Lower lobe of right lung (tissue), 2 donors: ENCODE measurements at regions not wholly inside any gene's neighbourhood (a gene's known extent, or its start where the extent isn't known, plus 50 kb on each side); places are given as distances from the start of the nearest gene placed in this dataset.

ENCODE experiments used
- ATAC-seq, 2 donors: fragments of 200-7000 bp; cut with Tn5 transposase; one replicate each; pipeline ENCODE4 v1.9.1; 2020 to 2022; ENCODE audit warnings: mild to moderate bottlenecking in 2 of 2, moderate library complexity in 2 of 2
- DNase-seq: peaks from one replicate; pipeline ENCODE4 v3.0.0-alpha.2; 2020
- H3K27ac ChIP-seq: fragments of 200-600 bp; one replicate; pipeline ENCODE4 v1.8.0; 2022
- H3K27me3 ChIP-seq: fragments of 200-600 bp; one replicate; pipeline ENCODE4 v1.8.0; 2022; ENCODE audit warnings: low read depth
- H3K36me3 ChIP-seq: fragments of 200-600 bp; one replicate; pipeline ENCODE4 v1.8.0; 2022; ENCODE audit warnings: mild to moderate bottlenecking
- H3K4me1 ChIP-seq: fragments of 200-600 bp; one replicate; pipeline ENCODE4 v1.8.0; 2022
- H3K4me3 ChIP-seq: fragments of 200-600 bp; one replicate; pipeline ENCODE4 v1.8.0; 2022; ENCODE audit warnings: mild to moderate bottlenecking
- H3K9me3 ChIP-seq: fragments of 200-600 bp; one replicate; pipeline ENCODE4 v1.8.0; 2022
- CTCF ChIP-seq: fragments of 200-600 bp; IDR thresholded peaks from one replicate; pipeline ENCODE4 v1.8.0; 2022; ENCODE audit warnings: antibody characterized with exemption, mild to moderate bottlenecking
- intact Hi-C: fragments of 100-400 bp; cut with DNase I; formaldehyde crosslinking; loops from one replicate; pipeline ENCODE4 v1.11.0; 2022
- donor health status: DM: no; HTN: yes; CAD: no; lungs with severe emphysema.

- no peak for TF ChIP-seq CTCF
- intact Hi-C loops: no loop called here
- Histone ChIP-seq H3K9me3 (peaks cover 8% of the 10 kb centered on the region), H3K36me3 (no peaks in the 10 kb centered on the region), H3K4me1 (no peaks in the 10 kb centered on the region), H3K27me3 (no peaks in the 10 kb centered on the region), H3K27ac (no peak overlapping the region), H3K4me3 (no peak overlapping the region)
- ATAC-seq (no peak), DNase-seq (no peak)
Observed at GRCh38 chr3:139745831-139746230, 68.1 kb upstream of the NMNAT3 start.

- no peak overlapping the region for H3K4me3 ChIP-seq
- DNase-seq: no peak
- no peaks in the 10 kb centered on the region for H3K27me3 ChIP-seq
- no peak overlapping the region for H3K27ac ChIP-seq
- no peaks in the 10 kb centered on the region for H3K9me3 ChIP-seq
- intact Hi-C loops: no loop called here
- H3K36me3 ChIP-seq: no peaks in the 10 kb centered on the region
- no peaks in the 10 kb centered on the region for H3K4me1 ChIP-seq
- TF ChIP-seq CTCF: no peak
- no peak for ATAC-seq
Observed at GRCh38 chr3:139738697-139739096, 60.9 kb upstream of the NMNAT3 start.

DNA sequence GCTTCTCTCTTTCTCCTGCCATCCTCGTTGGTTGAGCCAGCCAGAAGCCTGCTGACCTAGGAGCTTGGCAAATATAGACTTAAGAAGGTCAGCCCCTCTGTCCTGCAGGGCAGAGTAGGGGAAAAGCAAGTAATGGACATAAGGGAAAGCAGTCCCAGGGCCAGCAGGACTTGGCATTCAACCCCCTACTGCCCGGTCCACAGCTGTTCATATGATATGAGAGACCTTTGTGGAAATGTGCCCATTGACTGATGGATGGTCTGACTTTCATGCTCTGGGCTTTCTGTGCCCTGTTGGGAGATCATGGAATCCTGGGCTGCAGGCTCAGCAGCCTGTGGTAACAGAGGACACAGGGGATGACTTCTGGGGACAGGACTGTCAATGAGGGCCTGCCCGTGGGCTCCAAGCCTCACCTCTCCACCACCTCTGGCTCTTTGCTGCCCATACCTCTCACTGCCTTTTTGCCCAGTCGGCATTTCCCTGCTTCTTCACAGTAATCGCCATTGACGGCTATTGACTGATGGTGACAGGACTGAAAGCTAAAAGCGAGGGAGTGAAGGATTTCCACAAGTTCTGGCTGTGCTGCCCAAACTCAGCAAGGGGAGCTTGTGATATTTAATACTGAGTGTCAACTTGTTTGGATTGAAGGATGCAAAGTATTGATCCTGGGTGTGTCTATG, 60.0 kb upstream of the NMNAT3 start:
- TF ChIP-seq CTCF: no peak
- Histone ChIP-seq H3K9me3 (no peaks in the 10 kb centered on the region), H3K36me3 (no peaks in the 10 kb centered on the region), H3K27ac (no peak overlapping the region), H3K4me3 (no peak overlapping the region), H3K27me3 (no peaks in the 10 kb centered on the region), H3K4me1 (no peaks in the 10 kb centered on the region)
- intact Hi-C loops: no loop called here
- no peak for DNase-seq
- ATAC-seq: no peak

DNA sequence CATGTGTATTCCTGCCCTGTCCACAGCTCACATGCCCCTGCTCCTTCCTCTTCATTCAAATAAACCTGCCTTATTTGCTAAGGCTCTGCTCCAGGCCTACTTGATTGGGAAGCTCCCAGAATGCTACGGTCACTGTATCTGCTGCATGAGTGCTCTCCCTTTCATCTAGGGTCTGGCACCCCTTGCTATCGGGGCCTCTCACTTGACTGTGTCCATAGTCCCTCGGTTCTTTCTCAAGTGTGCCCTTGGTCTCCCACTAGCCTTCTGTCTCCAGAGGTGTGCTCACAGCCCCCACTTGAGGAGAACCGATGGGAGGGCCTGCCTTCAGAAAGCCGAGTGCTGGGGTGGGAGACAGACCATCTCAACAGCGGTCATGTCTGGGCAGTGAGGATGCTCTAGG, 57.4 kb upstream of the NMNAT3 start:
- no peak for DNase-seq

DNA sequence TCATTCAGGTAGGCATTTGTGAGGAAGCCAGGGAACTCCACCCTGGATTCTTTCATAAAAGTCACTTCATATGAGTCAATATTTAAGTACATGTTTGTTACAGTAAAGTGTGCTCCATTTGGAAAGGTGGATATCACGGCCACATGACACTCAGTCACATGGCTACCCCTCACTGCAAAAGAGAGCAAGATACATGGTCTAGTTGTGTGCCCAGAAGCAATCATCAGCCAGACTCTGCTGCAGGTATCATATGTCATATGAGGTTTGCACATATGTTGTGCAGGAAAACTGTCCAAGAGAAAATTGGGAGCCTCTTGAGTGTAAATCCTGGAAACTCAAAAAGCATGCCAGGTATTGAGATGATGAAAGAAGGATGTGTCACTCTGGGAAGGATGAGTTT, 55.0 kb upstream of the NMNAT3 start:
- Histone ChIP-seq H3K27ac (no peak overlapping the region), H3K4me1 (no peaks in the 10 kb centered on the region), H3K36me3 (no peaks in the 10 kb centered on the region), H3K27me3 (no peaks in the 10 kb centered on the region), H3K4me3 (no peak overlapping the region), H3K9me3 (no peaks in the 10 kb centered on the region)
- TF ChIP-seq CTCF: no peak
- no peak for ATAC-seq
- intact Hi-C loops: no loop called here
- no peak for DNase-seq

More for the DNA sequence above, 57.4 kb upstream of the NMNAT3 start:
- no peaks in the 10 kb centered on the region for H3K27me3 ChIP-seq
- no peak overlapping the region for H3K27ac ChIP-seq
- no peak for TF ChIP-seq CTCF
- H3K4me1 ChIP-seq: no peaks in the 10 kb centered on the region
- no peaks in the 10 kb centered on the region for H3K36me3 ChIP-seq
- H3K4me3 ChIP-seq: no peak overlapping the region
- no peaks in the 10 kb centered on the region for H3K9me3 ChIP-seq
- intact Hi-C loops: no loop called here
- no peak for ATAC-seq
